ENCODE measurements at regions not wholly inside any gene's neighbourhood (a gene's known extent, or its start where the extent isn't known, plus 50 kb on each side); places are given as distances from the start of the nearest gene placed in this dataset.

DNA sequence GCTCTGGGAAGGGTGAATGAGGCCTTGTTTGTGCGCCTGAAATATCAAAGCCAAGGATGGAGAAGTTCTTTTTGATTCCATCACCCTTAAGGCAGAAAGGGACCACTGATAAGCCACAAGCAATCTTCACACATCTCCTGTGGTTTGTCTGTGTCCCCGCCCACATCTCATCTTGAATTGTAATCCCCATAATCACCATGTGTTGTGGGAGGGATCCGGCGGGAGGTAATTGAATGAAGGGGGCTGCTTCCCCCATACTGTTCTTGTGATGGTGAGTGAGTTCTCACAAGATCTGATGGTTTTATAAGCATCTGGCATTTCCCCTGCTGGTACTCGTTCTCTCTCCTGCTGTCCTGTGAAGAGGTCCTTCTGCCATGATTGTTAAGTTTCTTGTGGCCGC, 329.6 kb upstream of the RGMA start:
- no peak for DNase-seq

DNA sequence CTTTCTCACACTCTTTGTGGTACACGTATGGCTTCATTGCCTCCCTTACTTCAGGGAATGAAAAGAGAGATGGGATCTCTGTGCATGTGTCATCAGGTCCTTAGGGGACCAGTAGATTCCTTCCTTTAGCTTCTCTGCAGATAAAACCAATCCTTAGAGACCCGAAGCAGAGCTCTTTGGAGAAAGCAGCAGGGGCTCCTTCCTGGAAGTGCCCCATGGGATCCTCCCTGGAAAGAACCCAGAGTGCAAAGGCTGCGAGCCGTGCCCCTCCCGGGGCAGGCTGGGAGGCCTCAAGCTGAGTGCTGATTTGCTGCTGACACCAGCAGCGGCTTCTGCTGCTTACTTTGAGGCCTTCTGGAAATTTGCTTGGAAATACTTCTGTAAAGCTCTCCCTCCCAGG, 328.6 kb upstream of the RGMA start:
- no peak for DNase-seq

- no peak for DNase-seq
Observed at GRCh38 chr15:93417156-93417555, 328.1 kb upstream of the RGMA start.

GRCh38 chr15:93415576-93415975, 326.6 kb upstream of the RGMA start:
- no peak for DNase-seq

DNA sequence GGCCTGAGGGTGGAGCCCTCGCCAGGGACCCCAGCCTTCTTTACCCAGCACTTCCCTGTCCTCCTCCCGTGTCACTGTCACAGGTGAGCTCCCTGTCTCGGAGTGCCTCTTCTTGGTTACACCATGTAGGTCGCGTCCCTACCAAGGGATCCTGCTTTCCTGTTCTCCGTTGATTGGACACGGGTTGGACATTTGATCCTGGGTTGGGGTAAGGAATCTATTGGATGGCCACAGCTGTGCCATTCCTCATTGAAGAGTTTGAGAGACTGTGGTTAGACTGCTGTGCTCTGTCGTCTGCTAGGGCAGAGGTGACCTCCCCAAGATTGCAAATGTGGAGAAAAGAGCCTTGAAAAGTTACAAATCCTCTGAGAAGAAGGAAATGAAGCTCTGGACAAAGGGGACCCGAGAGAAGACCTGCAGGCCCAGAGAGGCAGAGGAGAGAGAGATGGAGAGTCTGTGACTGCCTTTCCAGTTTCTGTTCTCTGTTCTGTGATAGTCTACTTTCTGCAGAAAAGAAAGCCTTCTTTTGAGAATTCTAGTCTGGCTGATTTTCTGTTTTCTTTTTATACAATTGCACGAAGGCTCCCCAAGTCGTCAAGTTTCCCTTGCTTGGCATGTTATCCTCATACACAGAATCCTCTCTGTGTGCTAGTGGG, 325.7 kb upstream of the RGMA start:
- DNase-seq: no peak

DNA sequence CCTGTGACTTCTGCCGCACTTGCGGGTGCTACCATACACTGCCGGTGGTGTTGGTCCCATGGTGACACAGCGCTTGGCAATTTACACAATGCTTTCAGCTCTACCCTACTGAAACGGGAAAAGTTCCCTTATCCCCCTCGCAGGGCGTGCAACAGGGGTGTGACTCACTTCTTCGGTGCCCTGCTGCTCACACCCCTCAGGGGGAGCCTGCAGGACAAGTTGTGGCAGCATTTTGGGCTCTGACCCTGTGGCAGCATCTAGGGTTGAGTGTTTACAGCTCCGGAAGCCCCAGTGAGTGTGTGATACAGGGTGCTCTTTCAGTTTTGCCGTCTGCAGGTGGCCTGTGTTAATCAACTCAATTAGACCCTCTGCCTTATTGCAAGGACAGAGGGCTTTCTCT, 324.7 kb upstream of the RGMA start:
- no peak for DNase-seq

DNA sequence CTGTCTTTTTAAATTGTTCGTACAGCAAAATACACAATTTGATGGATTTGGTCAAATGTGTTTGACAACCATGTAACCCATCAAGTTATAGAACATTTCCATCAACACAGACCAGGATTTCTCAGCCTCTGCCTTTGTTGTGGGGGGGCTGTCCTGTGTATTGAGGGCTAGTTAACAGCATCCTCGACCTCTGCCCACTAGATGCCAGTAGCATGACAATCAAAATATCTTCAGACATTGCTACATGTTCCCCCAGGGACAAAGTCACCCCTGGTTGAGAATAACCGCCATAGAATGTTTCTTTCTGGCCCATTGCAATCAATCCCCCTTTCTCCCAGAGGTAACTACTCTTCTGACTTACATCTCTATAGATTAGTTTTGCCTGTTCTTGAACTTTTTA, 310.1 kb upstream of the RGMA start:
- no peak for DNase-seq

- no peak for DNase-seq
Observed at GRCh38 chr15:93389211-93389610, 300.2 kb upstream of the RGMA start.

GRCh38 chr15:93384886-93385285, 295.9 kb upstream of the RGMA start:
- DNase-seq: no peak

DNA sequence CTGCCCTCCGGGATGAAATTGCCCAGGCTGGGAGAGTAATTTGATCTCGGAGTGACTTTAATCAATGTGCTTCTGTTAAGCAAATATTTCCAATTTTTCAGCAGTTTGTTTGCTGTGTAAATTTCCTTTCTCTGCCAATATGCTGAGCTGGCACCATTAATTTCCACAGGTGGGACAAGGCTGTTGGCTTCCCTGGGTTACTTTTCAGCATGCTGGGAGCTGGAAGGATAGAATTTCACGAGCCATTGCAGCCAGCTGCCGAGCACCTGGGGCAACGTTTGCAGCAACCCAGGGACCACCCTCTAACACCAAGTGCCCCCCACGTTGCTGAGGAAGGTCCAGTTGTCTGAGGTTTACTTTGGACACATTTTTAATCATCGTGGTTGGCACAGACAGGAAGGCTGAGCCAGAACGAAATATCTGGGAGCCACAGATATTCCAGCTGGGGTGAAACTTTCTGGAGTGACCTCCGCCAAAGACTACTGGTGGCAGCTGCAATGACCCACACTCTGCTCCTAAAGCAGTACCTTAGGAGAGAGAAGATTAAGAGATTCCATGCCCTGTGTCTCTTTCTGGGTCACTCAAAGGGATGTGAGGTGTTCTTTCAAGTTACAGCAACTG, 293.3 kb upstream of the RGMA start:
- DNase-seq: no peak

GRCh38 chr15:93378558-93378957, 289.5 kb upstream of the RGMA start:
- no peak for DNase-seq

- DNase-seq: no peak
Observed at GRCh38 chr15:93372865-93373223, 283.8 kb upstream of the RGMA start.

DNA sequence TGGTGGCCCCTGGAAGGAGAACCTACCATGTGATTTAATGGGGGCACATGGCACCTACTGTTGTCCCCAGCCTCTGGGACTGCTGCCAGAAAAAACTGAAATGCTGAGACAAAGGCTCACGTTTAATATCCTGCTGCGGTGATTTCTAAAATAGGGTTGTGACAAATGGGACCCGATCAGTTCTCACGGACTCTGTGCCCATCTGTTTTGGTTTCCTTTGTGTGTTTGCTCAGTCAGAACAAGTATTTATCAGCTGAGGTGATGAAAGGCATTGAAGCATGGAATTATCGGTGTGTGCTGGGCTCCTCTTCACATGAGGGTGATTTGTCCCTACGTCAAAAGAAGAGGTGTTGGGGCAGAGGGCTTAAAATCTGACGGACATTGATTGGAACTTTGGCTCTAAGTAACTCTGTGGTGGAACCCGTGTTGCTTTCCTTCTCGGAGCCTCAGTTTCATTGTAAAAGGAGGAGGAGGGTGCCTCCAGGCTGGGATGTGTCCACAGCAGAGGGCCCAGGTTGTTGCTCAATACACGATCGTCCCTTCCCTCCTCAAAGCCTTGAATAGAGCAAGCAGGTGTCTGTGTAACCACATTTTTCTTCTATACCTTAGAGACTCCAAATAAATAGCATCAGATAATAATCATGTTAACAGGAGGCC, 283.3 kb upstream of the RGMA start:
- DNase-seq: no peak

GRCh38 chr15:93366387-93367100, 277.5 kb upstream of the RGMA start:
- no peak for DNase-seq

DNA sequence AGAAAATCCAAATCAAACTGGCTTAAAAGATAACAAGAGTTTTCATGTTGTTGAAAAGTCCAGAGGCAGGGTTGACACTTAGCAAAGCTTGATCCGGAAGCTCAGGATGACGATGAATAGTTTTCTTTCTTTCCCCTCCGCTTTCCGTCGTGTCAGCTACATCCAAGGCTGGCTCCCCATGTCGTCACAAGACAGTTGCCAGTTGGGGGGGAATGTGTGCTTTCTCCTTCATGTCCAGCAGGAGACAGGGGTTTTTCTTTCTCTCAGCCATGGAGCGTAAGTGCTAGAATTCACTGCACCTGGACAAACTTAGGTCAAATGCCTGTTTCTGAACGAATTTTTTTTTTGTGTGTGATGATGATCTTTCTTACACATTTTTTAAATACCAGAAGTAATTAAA, 273.8 kb upstream of the RGMA start:
- no peak for DNase-seq

DNA sequence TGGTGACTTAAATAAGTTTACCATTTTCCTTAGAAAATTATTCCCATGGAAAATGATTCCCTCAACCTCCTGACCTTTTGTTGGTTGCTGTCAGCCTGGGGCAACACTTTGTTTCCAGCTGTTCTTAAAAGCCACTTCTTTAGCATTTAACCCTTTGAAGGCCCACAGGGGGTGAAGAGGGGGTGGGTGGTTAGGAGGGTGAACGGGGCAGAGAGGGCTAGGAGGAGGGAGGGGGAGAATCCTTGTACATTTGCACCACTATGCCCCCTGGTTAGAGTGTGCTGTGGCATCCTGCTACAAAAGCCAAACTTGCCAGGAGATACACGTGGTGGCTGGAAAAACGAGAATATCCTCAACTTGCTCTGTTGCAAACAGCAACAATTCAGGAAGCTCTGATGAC, 273.2 kb upstream of the RGMA start:
- no peak for DNase-seq

- no peak for DNase-seq
Observed at GRCh38 chr15:93361703-93362102, 272.7 kb upstream of the RGMA start.

DNA sequence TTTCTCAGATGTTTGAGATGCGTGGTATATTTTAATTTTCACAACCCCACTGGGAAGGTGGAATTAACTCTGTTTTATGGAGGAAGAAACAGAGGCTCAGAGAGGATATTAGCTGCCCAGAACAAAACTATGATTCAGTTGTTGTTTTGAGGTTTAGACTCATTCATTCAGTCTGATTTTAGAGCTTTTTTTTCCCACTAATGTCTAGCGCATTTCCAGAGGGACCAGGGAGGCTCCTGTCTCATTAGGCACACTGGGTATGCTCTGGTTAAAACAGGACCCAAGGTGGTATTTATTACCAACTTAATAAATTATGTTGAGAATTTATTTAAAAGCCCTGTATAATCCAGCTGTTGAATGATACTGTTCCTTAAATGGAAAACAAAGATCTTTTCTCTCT, 272.0 kb upstream of the RGMA start:
- DNase-seq: no peak

DNA sequence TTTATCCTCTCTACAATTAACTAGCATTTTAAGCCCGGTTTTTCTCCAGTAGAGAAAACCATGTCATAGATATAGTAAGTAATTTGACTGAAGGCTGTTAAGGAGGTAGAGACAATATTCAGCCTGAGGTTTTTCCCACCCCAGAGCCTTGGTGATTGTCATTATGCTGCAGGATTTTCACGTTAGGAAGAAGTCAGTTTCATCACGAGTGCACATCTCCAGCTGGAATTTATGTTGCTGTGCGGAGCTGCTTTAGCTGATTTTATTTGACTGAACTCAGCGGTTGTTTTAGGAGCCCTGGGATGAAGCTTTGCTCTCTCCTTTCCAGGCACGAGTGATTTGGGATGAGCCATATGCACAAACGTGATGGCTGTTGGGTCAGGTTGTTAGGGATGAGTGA, 271.3 kb upstream of the RGMA start:
- no peak for DNase-seq

DNA sequence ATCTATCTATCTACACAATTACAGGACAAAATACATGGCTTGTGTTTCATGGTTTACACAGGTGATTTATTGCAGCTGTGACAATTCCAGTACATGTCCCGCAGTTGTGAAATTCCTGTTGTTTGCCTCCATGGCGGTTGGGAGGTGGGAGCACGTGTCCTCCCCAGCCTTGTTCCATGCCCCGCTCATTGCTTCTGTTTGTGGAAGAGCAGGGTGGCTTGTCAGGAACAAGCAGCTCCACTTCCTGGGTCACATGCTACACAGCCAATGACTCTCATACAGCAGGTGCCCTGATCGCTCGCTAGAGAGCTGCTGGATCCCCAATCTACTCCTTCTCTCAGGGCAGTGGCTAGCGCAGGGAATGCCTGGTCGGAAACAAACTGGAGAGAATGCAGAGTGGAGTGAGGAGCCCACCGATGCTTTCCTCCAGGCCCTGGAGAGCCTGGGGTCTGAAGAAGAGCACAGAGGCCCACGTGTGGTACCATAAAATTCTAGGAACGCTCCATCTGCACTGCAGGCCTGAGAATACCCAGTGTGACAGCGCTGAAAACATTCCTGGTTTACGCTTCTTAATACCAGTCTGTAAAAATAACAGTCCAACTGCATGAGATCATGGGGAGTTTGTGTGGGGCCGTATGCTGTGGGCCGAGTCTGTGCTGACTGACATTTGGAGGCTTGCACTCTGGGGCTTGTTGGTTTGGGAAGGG, 270.6 kb upstream of the RGMA start:
- no peak for DNase-seq

- DNase-seq: no peak
Observed at GRCh38 chr15:93359060-93359408, 270.0 kb upstream of the RGMA start.

GRCh38 chr15:93358166-93359059, 269.4 kb upstream of the RGMA start:
- no peak for DNase-seq

Measured in suppressor macrophage (primary cell).